Right lobe of liver (tissue), 4 donors: ENCODE measurements at regions not wholly inside any gene's neighbourhood (a gene's known extent, or its start where the extent isn't known, plus 50 kb on each side); places are given as distances from the start of the nearest gene placed in this dataset.

Source experiments
- CTCF ChIP-seq, 4 donors: fragments of 200-600 bp in 3 of 4; fragments of 450-650 bp in 1 of 4; IDR thresholded peaks; one replicate each; pipeline versions ENCODE4 v1.5.1 to v1.8.0; 2016 to 2022; ENCODE audit warnings: antibody characterized with exemption in 4 of 4, mild to moderate bottlenecking in 2 of 4
- POLR2A ChIP-seq: fragments of 450-650 bp; IDR thresholded peaks from one replicate; pipeline ENCODE4 v1.6.1; 2017; ENCODE audit warnings: antibody characterized with exemption, mild to moderate bottlenecking
- donor health status: DM: no; HTN: no; CAD: no.
- donor health status: DM: no; HTN: no; CAD: no.
- donor health status: DM: no; HTN: yes; CAD: no.

DNA sequence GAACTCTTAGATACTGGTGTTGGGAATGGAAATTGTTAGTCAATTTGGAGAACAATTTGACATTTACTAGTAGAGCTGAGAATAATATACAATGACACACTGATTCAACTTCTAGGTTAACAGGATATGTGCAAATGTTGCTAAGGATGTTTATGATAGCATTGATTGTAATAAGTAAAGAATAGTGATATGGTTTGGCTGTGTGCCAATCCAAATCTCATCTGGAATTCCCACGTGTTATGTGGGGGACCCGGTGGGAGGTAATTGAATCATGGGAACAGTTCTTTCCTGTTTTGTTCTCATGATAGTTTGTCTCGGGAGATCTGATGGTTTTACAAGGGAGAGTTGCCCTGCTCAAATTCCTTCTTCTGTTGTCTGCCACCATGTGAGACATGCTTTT lies 302.4 kb upstream of the TMPRSS15 start:
- TF ChIP-seq CTCF (IDR thresholded peaks at IDR 0.05) (no peak), POLR2A (no peak)
